NCI-H128 (cell line): ENCODE measurements at regions not wholly inside any gene's neighbourhood (a gene's known extent, or its start where the extent isn't known, plus 50 kb on each side); places are given as distances from the start of the nearest gene placed in this dataset.
"Not testable (repeated sequence)": the region's sequence is repeated elsewhere in the genome, so short reads cannot be mapped to it uniquely, and the experiment has no call there.

Experiments used
- DNase-seq: peaks from one replicate; lab custom pipeline; 2025; ENCODE audit not compliant: unreplicated experiment; lab: John Stamatoyannopoulos, UW

DNA sequence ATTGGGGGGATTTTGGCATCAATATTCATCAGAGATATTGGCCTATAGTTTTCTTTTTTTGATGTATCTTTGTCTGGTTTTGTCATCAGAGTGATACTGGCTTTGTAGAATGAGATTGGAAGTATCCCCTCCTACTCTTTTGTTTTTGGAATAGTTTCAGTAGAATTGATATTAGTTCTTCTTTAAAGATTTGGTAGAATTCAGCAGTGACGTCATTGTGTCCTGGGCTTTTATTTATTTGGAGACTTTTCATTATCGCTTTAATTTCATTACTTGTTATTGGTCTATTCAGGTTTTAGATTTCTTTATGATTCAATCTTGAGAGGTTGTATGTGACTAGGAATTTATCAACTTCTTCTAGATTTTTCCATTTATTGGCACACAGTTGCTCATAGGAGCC is 825.5 kb upstream of the NXPH2 start:
- DNase-seq: no peak

DNA sequence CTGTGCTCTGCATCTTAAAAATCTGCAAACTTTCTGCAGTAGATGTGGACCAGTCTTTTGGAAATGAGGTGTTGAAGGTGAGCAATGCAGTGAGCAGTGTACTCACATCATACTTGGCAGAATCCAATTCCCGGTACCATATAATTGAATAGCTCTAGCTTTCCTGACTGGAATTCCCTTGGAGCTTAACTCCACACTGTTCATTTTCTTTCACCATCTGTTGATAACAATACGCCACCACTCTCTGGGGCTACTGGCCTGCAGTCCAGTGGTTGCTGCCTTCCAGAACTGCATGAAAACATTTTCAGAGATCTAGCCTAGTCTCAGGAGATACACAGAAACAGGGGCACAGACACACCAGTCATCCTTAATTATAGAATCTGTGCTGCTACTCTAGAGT is 820.0 kb upstream of the NXPH2 start:
- no peak for DNase-seq

- DNase-seq: no peak
Observed at GRCh38 chr2:139585101-139585500, 804.9 kb upstream of the NXPH2 start.

DNA sequence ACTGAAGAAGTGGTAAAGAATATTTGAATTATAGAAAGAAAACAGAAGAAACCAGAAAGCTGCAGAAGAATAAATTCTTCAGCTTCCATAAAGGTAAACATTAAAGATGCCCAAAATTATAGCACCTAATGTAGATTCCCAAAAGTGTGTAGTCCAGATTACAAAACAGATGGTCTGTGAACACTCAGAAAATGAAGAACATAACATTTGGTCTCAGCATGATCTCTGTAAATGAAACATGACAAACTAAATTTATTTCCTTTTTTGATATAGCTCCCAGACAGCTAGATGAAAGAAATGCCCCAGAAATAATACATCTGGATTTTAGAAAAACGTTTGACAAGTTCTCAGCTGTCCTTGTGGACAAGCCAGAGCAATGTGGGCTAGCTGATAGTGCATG is 794.2 kb upstream of the NXPH2 start:
- DNase-seq: no peak

DNA sequence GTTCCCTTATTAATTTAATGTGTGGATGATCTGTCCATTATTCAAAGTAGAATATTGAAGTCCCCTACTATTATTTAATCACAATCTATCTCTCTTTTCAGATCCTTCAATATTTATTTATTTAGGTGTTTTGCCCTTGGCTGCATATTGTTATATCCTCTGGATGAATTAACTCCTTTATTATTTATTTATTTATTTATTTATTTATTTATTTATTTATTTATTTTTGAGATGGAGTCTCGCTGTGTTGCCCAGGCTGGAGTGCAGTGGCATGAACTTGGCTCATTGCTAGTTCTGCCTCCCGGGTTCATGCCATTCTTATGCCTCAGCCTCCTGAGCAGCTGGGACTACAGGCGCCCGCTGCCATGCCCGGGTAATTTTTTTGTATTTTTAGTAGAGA is 776.6 kb upstream of the NXPH2 start:
- no peak for DNase-seq

GRCh38 chr2:139550873-139551272 is 770.7 kb upstream of the NXPH2 start:
- DNase-seq: no peak

DNA sequence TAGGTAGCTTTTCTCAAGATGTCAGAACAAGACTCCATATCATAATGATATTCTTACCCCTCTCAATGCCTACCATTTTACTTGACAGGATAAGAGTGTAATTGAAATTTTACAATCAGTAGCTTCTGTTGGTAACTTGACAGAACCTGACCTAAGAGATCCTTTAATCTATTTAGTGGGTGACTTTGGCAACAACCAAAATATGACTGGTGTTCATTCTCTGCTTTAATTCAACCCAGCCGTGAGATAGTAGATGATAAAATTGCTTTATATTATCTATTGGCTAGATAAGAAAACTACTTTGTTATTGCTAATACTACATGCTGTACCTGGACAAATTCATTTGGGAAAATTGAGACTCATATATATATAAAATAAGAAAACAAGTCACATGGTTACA is 770.2 kb upstream of the NXPH2 start:
- DNase-seq: no peak

- DNase-seq: no peak
Observed at GRCh38 chr2:139544186-139544851, 764.1 kb upstream of the NXPH2 start.

GRCh38 chr2:139538332-139539020 is 758.3 kb upstream of the NXPH2 start:
- DNase-seq: not testable (repeated sequence)

DNA sequence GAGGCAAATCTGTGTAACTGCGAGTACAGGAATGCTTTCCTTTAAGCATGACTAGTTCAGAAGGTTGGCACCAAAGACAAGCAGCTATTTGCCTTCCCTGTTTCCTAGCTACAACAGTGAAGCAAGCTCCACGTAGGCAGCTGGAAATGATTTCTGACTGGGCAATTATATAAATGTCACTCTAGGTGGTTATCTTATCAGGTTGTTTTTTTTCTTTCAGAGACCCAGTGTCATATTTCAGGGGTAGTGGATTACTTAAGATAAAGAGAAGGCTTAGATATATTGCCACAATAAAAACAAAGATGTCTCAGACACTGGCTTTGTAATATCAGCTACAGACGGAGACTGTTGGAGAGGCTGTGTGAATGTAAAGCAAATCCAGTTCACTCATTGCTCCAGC is 748.9 kb upstream of the NXPH2 start:
- DNase-seq: no peak

DNA sequence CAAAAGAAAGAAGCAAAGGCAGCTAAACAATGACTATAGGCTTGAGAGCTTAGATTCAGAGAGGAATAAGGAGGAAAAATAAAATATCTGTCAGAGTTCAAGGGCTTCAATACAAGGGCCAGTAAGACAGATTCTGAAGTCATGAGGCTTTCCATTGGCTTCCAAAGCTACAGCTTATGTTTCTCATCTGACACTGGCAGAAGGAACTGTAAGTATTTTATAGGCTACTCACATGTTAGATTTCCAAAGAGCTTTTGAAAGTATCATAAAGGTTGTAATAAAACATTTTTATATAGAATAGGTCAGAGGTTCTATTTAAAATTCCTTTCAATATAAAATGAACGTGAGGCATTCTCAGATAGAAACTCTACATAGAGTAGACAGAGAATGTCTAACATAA is 746.6 kb upstream of the NXPH2 start:
- no peak for DNase-seq

GRCh38 chr2:139518321-139518720 is 738.1 kb upstream of the NXPH2 start:
- no peak for DNase-seq

DNA sequence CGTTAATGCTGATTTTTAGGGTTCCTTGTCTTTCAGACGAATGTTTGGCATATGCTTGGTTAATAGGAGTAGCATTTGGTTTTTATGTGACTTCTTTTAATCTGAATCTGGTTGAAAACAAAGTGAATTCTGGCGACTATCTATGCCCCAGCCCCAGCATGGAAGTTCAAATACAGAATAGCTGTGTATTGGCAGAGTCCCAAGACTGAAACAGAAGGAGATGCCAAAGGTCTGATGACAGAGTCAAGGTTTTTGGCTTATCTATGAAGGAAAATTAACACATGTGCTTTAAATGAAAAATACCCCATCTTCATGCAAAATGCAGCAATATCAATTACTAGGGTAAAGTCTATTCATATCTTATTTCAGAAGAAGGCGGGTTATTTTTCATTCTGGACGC is 734.8 kb upstream of the NXPH2 start:
- DNase-seq: no peak

- DNase-seq: no peak
Observed at GRCh38 chr2:139495851-139496250, 715.7 kb upstream of the NXPH2 start.

- no peak for DNase-seq
Observed at GRCh38 chr2:139492131-139492680, 712.0 kb upstream of the NXPH2 start.

GRCh38 chr2:139480161-139480650 is 700.0 kb upstream of the NXPH2 start:
- no peak for DNase-seq

- DNase-seq: no peak
Observed at GRCh38 chr2:139478165-139478914, 698.1 kb upstream of the NXPH2 start.

GRCh38 chr2:139477618-139478017 is 697.4 kb upstream of the NXPH2 start:
- DNase-seq: no peak

- no peak for DNase-seq
Observed at GRCh38 chr2:139469985-139470384, 689.8 kb upstream of the NXPH2 start.

GRCh38 chr2:139465789-139466188 is 685.6 kb upstream of the NXPH2 start:
- DNase-seq: no peak

DNA sequence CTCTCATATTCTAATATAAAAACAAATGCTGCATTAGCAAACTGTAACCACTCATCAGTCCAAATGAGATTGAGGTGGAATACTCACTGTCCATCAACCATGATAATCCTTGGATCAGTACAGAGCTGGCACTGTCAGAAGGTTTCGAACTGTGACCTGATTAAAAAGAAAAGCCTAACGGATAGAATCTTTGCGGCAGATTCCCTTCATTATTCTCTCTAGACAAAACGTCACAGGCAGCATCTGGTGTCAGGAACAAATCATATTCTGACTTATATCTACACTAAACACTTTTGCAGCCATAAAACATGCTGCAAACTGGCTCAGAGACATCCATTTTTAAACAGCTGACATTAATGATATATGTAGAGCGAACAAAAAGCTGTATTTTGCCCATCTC is 677.7 kb upstream of the NXPH2 start:
- DNase-seq: no peak

GRCh38 chr2:139454251-139454650 is 674.1 kb upstream of the NXPH2 start:
- no peak for DNase-seq
